Right cardiac atrium (tissue), 5 donors: ENCODE measurements at regions not wholly inside any gene's neighbourhood (a gene's known extent, or its start where the extent isn't known, plus 50 kb on each side); places are given as distances from the start of the nearest gene placed in this dataset.
"Not testable (repeated sequence)": the region's sequence is repeated elsewhere in the genome, so short reads cannot be mapped to it uniquely, and the experiment has no call there.

Source experiments
- ATAC-seq, 2 donors: fragments of 200-7000 bp; cut with Tn5 transposase; one replicate each; pipeline versions ENCODE4 v1.8.0 to v1.9.1; 2020; ENCODE audit warnings: moderate library complexity in 2 of 2, mild to moderate bottlenecking in 1 of 2
- DNase-seq, 3 donors: peaks; one replicate each; pipeline ENCODE4 v3.0.0-alpha.2; 2020
- H3K27ac ChIP-seq: one replicate; pipeline ENCODE4 v1.5.1; 2013; ENCODE audit warnings: mild to moderate bottlenecking, low read length, control low read depth, moderate library complexity
- H3K27me3 ChIP-seq: one replicate; pipeline ENCODE4 v1.6.1; 2013; ENCODE audit not compliant: control insufficient read depth, insufficient read depth
- H3K4me1 ChIP-seq: one replicate; pipeline ENCODE4 v1.6.1; 2013; ENCODE audit warnings: low read length; ENCODE audit not compliant: control insufficient read depth, insufficient read depth
- H3K4me3 ChIP-seq: one replicate; pipeline ENCODE4 v1.5.1; 2013; ENCODE audit warnings: low read length, control low read depth
- H3K9me3 ChIP-seq: one replicate; pipeline ENCODE4 v1.6.1; 2013; ENCODE audit warnings: low read length; ENCODE audit not compliant: control insufficient read depth
- WGBS: extraction: QIAGEN DNeasy Blood & Tissue Kit; methylation state at CpG from one replicate; pipeline ENCODE4 v1.1.7; 2013; 5-methylcytosine and 5-hydroxymethylcytosine counted together
- intact Hi-C, 4 donors: fragments of 100-400 bp; cut with DNase I; formaldehyde crosslinking; loops; one replicate each; pipeline versions ENCODE4 v1.11.0 to v1.14.0; 2022 to 2023
- donor health status: healthy with polysubstance abuse.
- donor health status: DM: no; HTN: yes; CAD: no.
- donor health status: DM: no; HTN: no; CAD: no.
- donor health status: DM: no; HTN: yes; CAD: no; lungs with severe emphysema.
- donor health status: DM: yes; HTN: yes; CAD: no.

DNA sequence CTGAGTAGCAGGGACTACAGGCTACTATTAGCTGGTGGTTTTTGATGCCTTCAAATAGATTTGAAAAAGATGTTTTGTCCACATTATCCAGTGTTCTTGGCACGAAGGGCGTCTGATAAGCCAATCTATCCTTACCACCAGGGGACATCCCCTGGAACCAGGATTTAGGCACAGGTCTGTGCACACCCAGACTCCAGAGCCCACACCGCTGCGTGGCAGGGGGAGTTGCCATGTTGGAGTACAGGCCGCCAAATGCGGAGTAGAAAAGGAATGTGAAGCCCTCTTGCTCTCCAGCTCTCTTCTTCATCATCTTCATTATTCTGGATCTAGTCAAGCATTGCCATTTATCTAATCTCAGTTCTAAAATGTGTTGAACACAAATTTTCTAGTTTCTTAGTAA, 54.3 kb downstream of the RNU1-4 start:
- WGBS, result 91% methylated on average over 6 of the region's 6 CpGs
- H3K4me3 ChIP-seq, H3K27ac ChIP-seq, H3K4me1 ChIP-seq, intact Hi-C loops, H3K9me3 ChIP-seq, DNase-seq, H3K27me3 ChIP-seq, ATAC-seq: not testable (repeated sequence)

DNA sequence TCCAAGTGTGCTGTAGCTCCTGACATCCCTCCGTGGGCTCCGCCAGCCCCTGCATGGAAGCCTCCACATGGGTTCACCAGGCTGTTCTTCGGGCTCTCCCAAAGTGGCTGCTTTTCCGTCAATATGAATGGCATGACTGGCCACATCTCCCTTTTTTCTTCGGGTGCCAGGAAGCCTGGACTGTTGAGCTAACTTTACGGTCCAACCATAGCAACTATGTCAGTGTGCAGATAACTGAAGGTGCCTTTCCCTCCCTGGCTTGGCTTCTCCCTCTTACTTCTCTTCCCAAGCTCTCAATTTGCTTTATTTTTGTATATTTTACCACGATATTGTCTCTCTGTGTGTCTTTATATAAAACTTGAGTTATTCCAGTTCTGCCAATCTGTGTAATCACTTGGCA, 54.8 kb downstream of the RNU1-4 start:
- intact Hi-C loops, DNase-seq, H3K27ac ChIP-seq, H3K9me3 ChIP-seq, H3K27me3 ChIP-seq, H3K4me1 ChIP-seq, H3K4me3 ChIP-seq: not testable (repeated sequence)
- peak in 1 of 2 donors; percentile 34 for ATAC-seq
- 79% methylated on average over 5 of the region's 7 CpGs for WGBS

DNA sequence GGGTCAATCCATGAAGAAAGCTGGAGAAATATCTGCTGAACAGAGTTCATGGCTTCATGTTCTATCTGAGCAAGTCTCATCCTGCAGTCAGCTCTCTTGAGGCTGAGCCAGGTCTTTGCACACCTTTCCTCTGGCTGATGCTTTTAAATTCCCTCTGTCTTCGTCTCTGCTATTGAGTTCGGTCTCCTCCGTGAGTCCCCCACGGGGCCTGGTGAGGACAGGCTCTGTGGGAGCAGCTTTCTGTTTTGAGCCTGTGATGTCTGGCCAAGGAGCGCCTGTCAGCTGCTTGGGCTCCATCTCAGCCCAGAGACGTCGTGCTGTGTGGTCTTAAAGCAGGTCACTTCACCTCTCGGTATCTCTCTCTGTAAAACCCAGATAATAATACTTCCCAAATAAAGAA, 55.9 kb downstream of the RNU1-4 start:
- WGBS, result 53% methylated on average over 8 of the region's 8 CpGs

DNA sequence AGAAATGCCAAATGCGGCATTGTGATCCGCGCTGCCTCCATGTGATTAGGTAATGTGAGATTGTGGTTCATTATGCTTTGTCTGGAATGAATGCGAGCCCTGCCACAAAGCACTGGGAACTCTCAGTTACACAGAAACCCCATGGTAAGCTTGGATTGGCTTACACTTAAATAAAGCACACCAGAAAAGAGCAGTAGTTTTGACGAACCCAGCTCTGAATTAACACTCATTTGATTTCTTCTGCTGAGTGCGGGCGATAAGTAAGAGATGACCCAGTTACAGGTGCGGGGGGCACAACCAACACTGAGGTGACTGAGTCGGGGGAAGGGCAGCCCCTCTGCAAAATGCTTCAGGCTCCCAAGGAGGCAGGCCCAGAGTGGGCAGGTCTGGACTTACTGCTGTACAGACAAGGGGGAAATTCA, 56.3 kb downstream of the RNU1-4 start:
- H3K27me3 ChIP-seq, DNase-seq, H3K9me3 ChIP-seq, H3K4me1 ChIP-seq, intact Hi-C loops, H3K27ac ChIP-seq, H3K4me3 ChIP-seq: not testable (repeated sequence)
- peak in 1 of 2 donors; percentile 34 for ATAC-seq
- 75% methylated on average over 9 of the region's 9 CpGs for WGBS

More for the DNA sequence above, 55.9 kb downstream of the RNU1-4 start:
- H3K4me1 ChIP-seq, DNase-seq, H3K9me3 ChIP-seq, H3K27ac ChIP-seq, H3K27me3 ChIP-seq, intact Hi-C loops, H3K4me3 ChIP-seq: not testable (repeated sequence)
- ATAC-seq, result peak; percentile 47 to 56

DNA sequence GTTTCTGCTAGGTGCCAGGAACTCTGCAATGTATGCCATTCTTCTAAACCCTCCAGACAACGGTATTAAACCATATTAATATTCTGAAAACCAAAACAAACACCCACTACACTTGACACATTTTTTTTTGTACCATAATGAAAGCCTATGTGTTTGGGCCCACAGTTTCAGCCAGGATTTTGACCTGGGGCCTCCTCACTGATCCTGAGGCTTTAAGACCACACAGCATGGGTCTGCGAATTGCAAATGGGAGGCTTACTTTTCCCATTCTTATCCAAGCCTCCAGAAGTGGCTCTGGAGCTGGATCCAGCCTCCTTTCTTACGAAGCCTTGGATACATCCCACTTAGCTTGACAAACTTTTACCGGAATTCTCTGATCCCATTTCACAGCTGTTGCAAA, 56.7 kb downstream of the RNU1-4 start:
- H3K4me1 ChIP-seq, ATAC-seq, intact Hi-C loops, H3K27me3 ChIP-seq, H3K9me3 ChIP-seq, DNase-seq, H3K27ac ChIP-seq, H3K4me3 ChIP-seq: not testable (repeated sequence)
- WGBS, result 57% methylated on average over 2 of the region's 4 CpGs

DNA sequence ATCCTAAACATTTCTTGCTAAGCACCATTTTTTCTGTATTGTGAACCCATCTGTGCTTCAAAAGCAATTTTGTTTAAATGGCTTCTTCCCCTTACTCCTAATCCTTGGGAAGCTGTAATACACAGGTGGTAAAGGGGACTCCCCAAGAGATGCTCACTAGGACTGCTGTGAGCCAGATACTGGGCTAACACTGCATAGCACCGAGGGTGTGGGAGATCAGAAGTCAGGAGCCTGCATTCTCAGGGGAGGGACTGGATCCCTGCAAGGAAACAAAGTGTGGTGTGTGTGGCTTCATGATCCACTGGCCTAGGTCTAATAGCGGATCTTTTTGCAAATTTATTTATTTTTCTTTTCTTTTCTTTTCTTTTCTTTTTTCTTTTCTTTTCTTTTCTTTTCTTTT, 57.7 kb downstream of the RNU1-4 start:
- WGBS, result 58% methylated on average over 2 of the region's 2 CpGs

More for the DNA sequence above, 57.7 kb downstream of the RNU1-4 start:
- H3K4me3 ChIP-seq, H3K27ac ChIP-seq, H3K9me3 ChIP-seq, DNase-seq, intact Hi-C loops, H3K4me1 ChIP-seq, H3K27me3 ChIP-seq: not testable (repeated sequence)
- ATAC-seq, result peak in 1 of 2 donors; percentile 61
